Prostate gland (tissue), 2 donors: ENCODE measurements at regions not wholly inside any gene's neighbourhood (a gene's known extent, or its start where the extent isn't known, plus 50 kb on each side); places are given as distances from the start of the nearest gene placed in this dataset.

ENCODE experiments used
- CTCF ChIP-seq, 4 experiments: fragments of 200-600 bp in 2 of 4; fragments of 450-650 bp in 2 of 4; sonication (generic) in 2 of 4; IDR thresholded peaks; 1 replicate in 3 of 4; 2 replicates in 1 of 4; pipeline ENCODE4 v1.5.1; 2016 to 2019; ENCODE audit warnings: antibody characterized with exemption in 4 of 4, mild to moderate bottlenecking in 2 of 4, moderate library complexity in 2 of 4
- POLR2AphosphoS5 ChIP-seq: sonication (generic); formaldehyde crosslinking; IDR thresholded peaks from one replicate; pipeline ENCODE4 v1.6.1; 2017; ENCODE audit warnings: antibody characterized with exemption

GRCh38 chr6:54481091-54481490 lies 172.8 kb downstream of the TINAG start:
- no peak for TF ChIP-seq CTCF (IDR thresholded peaks at IDR 0.05)
- TF ChIP-seq POLR2AphosphoS5: no peak
